ENCODE measurements at regions not wholly inside any gene's neighbourhood (a gene's known extent, or its start where the extent isn't known, plus 50 kb on each side); places are given as distances from the start of the nearest gene placed in this dataset.

GRCh38 chr6:98764373-98764911, 69.9 kb upstream of the POU3F2 start:
- no peak overlapping the region for H3K4me3 ChIP-seq (ENCODE audit: low read depth, low read length)
- no peak for DNase-seq (ENCODE audit: low read depth)
- no peak for TF ChIP-seq CTCF (IDR thresholded peaks at IDR 0.05; ENCODE audit: control insufficient read depth, extremely low read depth, insufficient read depth)

DNA sequence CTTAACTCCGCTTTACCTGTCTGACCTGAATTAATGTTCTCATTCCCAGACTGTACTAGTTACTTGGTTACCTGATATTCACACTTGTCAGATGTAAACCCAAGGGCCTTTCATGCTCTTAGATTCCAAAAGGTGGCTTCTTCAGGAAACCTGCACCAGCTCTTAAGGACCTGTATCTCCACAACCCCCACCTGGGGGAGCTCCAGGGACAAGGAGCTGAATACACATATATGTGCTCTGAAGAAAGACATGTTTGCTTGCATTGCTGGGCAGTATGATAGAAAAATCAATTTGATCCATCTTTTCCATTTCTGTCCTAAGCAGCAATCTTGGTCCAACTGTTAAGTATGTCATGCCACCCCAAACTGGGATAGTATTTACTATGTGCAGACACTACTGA, 64.8 kb upstream of the POU3F2 start:
- TF ChIP-seq CTCF (IDR thresholded peaks at IDR 0.05; ENCODE audit: control insufficient read depth, extremely low read depth, insufficient read depth): peak; percentile 61
- H3K4me3 ChIP-seq (ENCODE audit: low read depth, low read length): no peak overlapping the region
- DNase-seq (ENCODE audit: low read depth): peak; percentile 27

- TF ChIP-seq CTCF (IDR thresholded peaks at IDR 0.05; ENCODE audit: control insufficient read depth, extremely low read depth, insufficient read depth): 0 out of 2 replicates have a peak, but pooled peaks have one; percentile 5
- H3K4me3 ChIP-seq (ENCODE audit: low read depth, low read length): no peak overlapping the region
- DNase-seq (ENCODE audit: low read depth): no peak
Observed at GRCh38 chr6:98775205-98775604, 59.2 kb upstream of the POU3F2 start.

- no peak overlapping the region for H3K4me3 ChIP-seq (ENCODE audit: low read depth, low read length)
- no peak for DNase-seq (ENCODE audit: low read depth)
- no peak for TF ChIP-seq CTCF (IDR thresholded peaks at IDR 0.05; ENCODE audit: control insufficient read depth, extremely low read depth, insufficient read depth)
Observed at GRCh38 chr6:98777762-98778161, 56.6 kb upstream of the POU3F2 start.

GRCh38 chr6:98779618-98780017, 54.8 kb upstream of the POU3F2 start:
- DNase-seq (ENCODE audit: low read depth): no peak
- TF ChIP-seq CTCF (IDR thresholded peaks at IDR 0.05; ENCODE audit: control insufficient read depth, extremely low read depth, insufficient read depth): no peak

GRCh38 chr6:98782772-98783171, 51.6 kb upstream of the POU3F2 start:
- DNase-seq (ENCODE audit: low read depth): no peak
- TF ChIP-seq CTCF (IDR thresholded peaks at IDR 0.05; ENCODE audit: control insufficient read depth, extremely low read depth, insufficient read depth): no peak
- no peak overlapping the region for H3K4me3 ChIP-seq (ENCODE audit: low read depth, low read length)

More at GRCh38 chr6:98779618-98780017, 54.8 kb upstream of the POU3F2 start:
- H3K4me3 ChIP-seq (ENCODE audit: low read depth, low read length): no peak overlapping the region

- H3K4me3 ChIP-seq (ENCODE audit: low read depth, low read length): no peak overlapping the region
- no peak for TF ChIP-seq CTCF (IDR thresholded peaks at IDR 0.05; ENCODE audit: control insufficient read depth, extremely low read depth, insufficient read depth)
- DNase-seq (ENCODE audit: low read depth): no peak
Observed at GRCh38 chr6:98783578-98783977, 50.8 kb upstream of the POU3F2 start.
